ENCODE measurements at regions not wholly inside any gene's neighbourhood (a gene's known extent, or its start where the extent isn't known, plus 50 kb on each side); places are given as distances from the start of the nearest gene placed in this dataset.

DNA sequence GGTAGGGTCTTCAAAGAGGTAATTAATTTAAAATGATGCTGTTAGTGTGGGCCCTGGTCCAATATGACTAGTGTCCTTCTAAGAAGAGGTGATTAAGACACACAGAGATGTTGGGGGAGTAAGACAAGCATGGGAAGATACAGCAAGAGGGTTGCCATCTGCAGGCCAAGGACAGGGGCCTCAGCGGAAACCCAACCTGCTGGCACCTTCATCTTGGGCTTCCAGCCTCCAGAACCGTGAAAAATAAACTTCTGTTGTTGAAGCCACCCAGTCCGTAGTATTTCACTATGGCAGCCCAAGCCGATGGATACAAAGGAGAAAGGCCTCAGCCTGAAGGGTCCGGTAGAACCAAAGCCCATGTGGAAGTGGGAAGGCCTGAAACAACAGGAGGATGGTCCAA, 161.7 kb upstream of the UBE2E1 start:
- Histone ChIP-seq H3K4me3 (no peak overlapping the region), H3K27ac (no peak overlapping the region), H3K36me3 (replicated peaks in 1 of 2; ENCODE audit: insufficient read depth in 1 of 2, low read depth in 2 of 2) (no peaks in the 10 kb centered on the region), H3K9me3 (no peaks in the 10 kb centered on the region), H3K4me1 (peaks cover 7% of the 10 kb centered on the region), H3K27me3 (no peaks in the 10 kb centered on the region)
- no peak for ATAC-seq
- no peak for DNase-seq
- intact Hi-C loops (cut with DNase I), result no loop called here
- TF ChIP-seq POLR2A (IDR thresholded peaks at IDR 0.05) (no peak), CTCF (IDR thresholded peaks at IDR 0.05) (no peak)
- 96 to 100% methylated on average over 1 to 5 of the region's 5 CpGs for WGBS, 2 donors

- H3K27me3 ChIP-seq, result no peaks in the 10 kb centered on the region
- intact Hi-C loops (cut with DNase I), result no loop called here
- no peaks in the 10 kb centered on the region for H3K9me3 ChIP-seq
- H3K4me1 ChIP-seq, result peaks cover 11% of the 10 kb centered on the region
- DNase-seq, result no peak
- ATAC-seq, result no peak
- no peak overlapping the region for H3K27ac ChIP-seq
- no peaks in the 10 kb centered on the region for H3K36me3 ChIP-seq (replicated peaks in 1 of 2; ENCODE audit: insufficient read depth in 1 of 2, low read depth in 2 of 2)
- no peak for TF ChIP-seq CTCF (IDR thresholded peaks at IDR 0.05)
- no peak for TF ChIP-seq POLR2A (IDR thresholded peaks at IDR 0.05)
- H3K4me3 ChIP-seq, result no peak overlapping the region
- 95 to 99% methylated on average over 3 of the region's 3 CpGs for WGBS, 2 donors
Measured at GRCh38 chr3:23644676-23645075, 161.1 kb upstream of the UBE2E1 start.

GRCh38 chr3:23645533-23646183, 160.1 kb upstream of the UBE2E1 start:
- no peak for ATAC-seq
- no peak overlapping the region for H3K27ac ChIP-seq
- no peaks in the 10 kb centered on the region for H3K27me3 ChIP-seq
- no peaks in the 10 kb centered on the region for H3K9me3 ChIP-seq
- TF ChIP-seq POLR2A (IDR thresholded peaks at IDR 0.05) (no peak), CTCF (IDR thresholded peaks at IDR 0.05) (no peak)
- intact Hi-C loops (cut with DNase I), result no loop called here
- WGBS, 2 donors, result 78 to 82% methylated on average over 8 to 9 of the region's 9 CpGs
- H3K4me3 ChIP-seq, result no peak overlapping the region
- H3K36me3 ChIP-seq (replicated peaks in 1 of 2; ENCODE audit: insufficient read depth in 1 of 2, low read depth in 2 of 2), result no peaks in the 10 kb centered on the region
- H3K4me1 ChIP-seq, result peaks cover 11% of the 10 kb centered on the region
- DNase-seq, result no peak

DNA sequence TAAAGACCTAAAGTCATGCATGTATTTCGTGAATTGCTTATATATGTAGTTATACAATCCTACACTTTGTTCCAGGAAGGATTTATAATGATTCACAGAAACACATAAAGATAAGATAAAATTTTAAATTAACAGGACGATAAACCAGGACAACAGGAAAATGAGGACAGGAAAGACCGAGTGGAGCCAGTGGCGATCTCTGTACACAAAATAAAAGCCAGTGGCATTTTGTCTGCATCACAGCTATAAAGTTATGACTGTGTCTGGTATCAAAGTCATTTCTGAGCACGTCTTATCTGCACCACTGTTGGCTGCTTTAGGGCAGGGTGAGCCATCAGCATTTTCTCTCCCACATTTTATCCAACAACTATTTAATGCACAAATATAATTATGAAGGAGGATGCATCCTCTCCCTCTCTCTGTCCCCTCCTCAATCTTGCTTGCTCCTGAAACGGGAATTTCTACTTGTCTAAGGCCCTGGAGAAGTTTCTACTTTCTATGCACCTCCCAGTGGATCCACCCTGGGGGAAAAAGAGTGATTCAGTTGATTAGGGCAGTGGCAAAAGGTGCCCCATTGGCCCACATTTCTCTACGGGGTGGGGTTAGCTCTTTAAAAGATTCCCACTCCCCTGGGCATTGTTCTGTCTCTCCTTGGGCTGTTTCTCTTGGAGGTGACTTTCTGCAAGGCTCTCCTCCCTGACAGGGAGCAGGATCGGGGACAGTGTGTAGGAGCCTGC, 159.4 kb upstream of the UBE2E1 start:
- ATAC-seq (no peak), DNase-seq (no peak)
- no peaks in the 10 kb centered on the region for H3K27me3 ChIP-seq
- H3K4me3 ChIP-seq, result no peak overlapping the region
- peaks cover 11% of the 10 kb centered on the region for H3K4me1 ChIP-seq
- 65% methylated on average over 8 of the region's 8 CpGs for WGBS, 2 donors
- H3K27ac ChIP-seq, result no peak overlapping the region
- no peaks in the 10 kb centered on the region for H3K9me3 ChIP-seq
- TF ChIP-seq POLR2A (IDR thresholded peaks at IDR 0.05), result no peak
- no peak for TF ChIP-seq CTCF (IDR thresholded peaks at IDR 0.05)
- intact Hi-C loops (cut with DNase I), result no loop called here
- H3K36me3 ChIP-seq (replicated peaks in 1 of 2; ENCODE audit: insufficient read depth in 1 of 2, low read depth in 2 of 2), result no peaks in the 10 kb centered on the region
